ENCODE measurements at regions not wholly inside any gene's neighbourhood (a gene's known extent, or its start where the extent isn't known, plus 50 kb on each side); places are given as distances from the start of the nearest gene placed in this dataset.
"Not testable (repeated sequence)": the region's sequence is repeated elsewhere in the genome, so short reads cannot be mapped to it uniquely, and the experiment has no call there.

DNA sequence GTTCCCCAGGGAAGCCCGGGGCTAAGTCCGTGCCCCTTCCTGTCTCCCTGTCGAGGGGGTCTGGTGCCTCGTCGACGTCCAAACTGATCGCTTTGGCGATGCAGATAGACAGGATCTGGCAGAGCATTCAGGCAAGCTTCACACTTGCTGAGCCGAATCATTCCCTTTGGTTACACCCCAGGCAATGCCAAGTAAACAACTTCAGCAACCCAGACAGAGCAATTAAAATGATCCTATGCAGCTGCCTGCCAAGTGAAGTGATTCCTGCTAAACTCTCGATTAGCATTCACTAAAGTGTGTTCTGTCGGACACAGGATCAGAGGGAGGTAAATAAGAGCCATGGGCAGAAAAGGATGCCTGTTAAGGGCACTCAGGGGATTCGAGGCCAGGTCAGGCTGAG lies 108.2 kb upstream of the RAB12 start:
- no peak for DNase-seq

DNA sequence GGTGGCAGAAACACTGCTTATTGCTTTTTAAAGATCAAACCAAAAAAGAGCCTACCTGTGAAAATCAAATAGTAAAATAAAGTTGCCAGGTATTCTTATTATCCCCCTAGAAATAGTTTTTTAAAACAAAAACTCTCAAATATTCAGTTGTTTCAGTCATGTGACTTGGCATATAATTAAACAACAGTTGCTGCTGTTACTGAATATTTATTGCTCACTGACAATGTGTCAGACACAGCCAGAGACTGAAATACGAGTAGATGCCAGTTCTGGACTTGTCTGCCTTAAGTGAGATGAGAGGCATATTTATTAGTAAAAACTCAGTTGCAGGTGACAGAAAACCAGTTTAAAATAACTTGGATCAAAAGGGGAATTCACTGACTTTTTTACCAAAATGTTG lies 106.0 kb upstream of the RAB12 start:
- no peak for DNase-seq

- DNase-seq: no peak
These were observed 104.8 kb upstream of the RAB12 start for GRCh38 chr18:8504424-8504823.

DNA sequence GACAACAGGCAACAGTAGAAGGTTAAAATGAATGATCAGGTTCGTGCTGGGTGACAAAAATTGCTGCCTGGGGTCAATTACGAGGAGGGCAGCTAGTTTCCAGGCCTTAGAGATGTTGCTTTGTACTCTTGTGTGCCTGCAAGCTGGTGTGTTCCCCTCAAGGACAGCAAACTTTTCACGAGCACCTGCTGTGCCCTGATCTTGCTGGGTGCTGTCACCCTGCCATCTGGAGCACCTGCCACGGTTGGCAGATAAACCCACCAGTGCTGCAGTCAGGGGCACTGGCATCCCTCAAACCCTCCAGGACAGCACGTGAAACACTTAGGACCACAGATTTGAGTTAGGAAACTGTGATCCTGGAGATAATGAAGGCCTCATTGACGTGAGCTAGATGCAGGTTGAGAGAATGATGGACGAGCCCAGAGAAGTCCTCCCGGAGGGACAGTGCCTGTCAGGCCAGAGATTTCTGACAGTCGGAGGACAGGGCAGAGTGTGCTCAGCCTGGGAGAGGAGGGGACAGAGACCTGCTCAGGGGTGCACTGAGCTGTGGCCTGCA lies 104.3 kb upstream of the RAB12 start:
- DNase-seq: no peak

DNA sequence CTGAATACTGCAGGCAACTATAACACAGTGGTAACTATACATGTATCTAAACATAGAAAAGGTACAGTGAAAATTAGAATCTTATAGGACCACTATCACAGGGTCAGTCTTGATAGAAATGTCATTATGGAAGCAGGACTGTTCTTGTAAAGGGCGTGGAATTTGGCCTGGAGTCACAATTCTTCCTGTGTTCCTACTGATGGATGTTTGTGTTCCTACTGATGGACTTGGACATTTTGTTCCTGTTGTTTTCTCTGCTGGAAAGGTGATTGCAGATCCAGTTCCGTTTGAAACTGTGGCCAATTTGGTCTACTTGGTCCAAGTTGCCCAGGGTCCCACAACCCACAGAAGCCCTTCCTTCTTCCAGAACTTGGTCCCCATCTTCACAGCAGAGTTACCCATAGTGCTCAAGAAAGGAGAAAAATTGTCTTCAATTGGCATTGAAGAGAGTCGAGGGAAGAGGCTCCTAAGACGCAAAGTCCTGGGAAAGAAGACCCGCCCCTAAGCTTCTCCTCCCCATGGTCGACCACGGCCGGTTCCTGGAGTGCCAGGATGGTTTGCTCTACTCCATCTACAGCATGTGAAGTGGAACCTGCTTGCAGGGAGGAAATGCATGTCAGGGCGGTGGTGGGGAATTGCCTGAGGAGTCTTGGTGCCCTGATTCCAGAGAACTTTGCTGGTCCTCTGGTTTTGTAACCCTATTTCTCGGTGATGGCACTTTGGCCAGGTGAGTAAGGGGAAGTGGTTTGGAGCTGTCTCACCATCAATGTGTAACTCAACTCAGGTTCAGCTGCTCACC lies 102.8 kb upstream of the RAB12 start:
- no peak for DNase-seq

DNA sequence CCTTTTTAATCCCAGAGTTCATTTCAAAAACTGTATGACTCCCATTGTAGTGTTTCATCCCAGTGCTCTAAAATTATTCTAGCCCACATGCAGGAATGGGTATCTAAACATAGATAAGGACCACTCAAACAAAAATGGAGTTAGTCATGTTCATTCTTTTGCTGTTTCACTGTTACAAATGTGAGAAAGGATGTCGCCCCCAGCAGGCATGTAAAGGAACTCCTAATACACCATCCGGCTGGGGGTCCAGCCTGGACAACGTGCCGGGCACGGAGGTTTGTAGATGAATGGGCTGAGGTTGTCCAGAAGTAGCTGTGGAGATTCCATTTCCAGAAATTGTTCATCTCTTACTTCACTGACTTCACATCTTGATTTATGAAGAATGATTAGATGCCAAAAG lies 101.9 kb upstream of the RAB12 start:
- DNase-seq: peak; percentile 31

- DNase-seq: no peak
These were observed 101.1 kb upstream of the RAB12 start for GRCh38 chr18:8507915-8508705.

DNA sequence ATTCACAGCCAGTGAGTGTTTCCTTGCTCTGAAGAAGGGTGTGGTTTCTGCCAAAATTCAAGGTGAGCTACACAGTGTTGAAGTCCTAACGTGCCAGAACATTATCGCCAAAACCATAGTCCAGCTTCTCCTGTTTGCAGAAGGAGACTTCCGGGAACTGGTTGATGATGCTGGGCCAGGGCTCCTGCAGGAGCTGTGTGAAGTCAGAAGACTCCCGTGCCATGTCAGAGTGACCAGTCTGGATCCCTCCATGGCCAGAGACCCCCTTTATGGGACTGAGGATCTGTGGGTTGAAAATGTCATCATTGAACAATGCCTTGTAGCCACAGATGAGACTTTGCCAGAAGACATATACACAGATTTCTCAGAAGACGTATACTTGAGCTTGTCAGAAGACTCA lies 96.0 kb upstream of the RAB12 start:
- no peak for DNase-seq

GRCh38 chr18:8514409-8514808 lies 94.8 kb upstream of the RAB12 start:
- DNase-seq: no peak

DNA sequence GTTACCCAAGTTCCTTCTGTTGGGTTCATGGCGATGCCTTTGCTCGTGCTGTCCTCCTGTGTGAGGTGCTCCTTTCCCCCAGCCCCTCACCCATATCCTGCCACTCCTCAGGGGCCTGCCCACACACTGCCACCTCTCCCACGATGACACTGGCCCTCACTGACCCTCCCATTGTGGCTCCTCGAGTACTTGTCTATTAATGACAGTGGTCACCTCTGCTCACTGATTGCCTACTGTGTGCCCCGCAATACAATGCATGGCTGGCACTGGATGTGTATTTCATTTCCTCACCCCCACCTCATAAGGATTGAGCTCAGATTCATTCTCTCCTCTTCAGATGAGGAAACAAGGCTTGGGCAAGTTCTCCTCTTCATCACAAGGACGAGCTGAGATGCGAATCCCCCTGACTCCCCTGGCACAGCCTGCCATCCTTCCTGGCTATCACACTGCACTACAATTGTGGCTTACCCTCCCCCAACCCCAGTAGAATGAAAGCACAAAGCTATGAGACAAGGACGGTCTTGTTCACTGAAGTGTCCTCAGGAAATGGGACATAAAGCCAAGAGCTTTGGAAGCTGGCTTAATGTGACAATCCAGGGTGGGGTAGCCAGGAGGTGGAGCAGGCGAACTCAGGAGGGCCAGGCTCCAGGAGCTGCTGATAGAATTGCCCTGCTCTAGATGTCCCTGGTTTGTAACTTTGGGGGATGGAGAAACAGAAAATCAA lies 93.9 kb upstream of the RAB12 start:
- no peak for DNase-seq

- DNase-seq: no peak
These were observed 92.6 kb upstream of the RAB12 start for GRCh38 chr18:8516371-8517250.

GRCh38 chr18:8517276-8517675 lies 92.0 kb upstream of the RAB12 start:
- no peak for DNase-seq

GRCh38 chr18:8519102-8519501 lies 90.1 kb upstream of the RAB12 start:
- DNase-seq: no peak

DNA sequence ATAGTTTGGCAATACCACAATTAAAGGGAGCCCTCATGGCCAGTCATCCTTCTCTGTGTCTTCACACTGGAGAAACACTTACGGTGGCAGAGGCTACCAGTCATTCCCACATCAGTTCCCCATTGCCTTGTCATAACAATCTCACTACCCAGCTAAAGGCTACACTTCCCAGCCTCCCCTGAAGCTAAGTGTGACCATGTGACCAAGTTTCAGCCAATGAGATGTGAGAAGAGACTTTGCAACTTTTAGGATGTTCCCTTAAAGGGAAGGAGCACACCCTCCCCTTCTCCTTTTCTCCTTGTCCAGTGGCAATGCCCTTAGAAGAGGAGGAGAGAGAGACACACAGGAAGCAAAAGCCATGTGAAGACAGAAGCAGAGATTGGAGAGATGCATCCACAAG lies 89.0 kb upstream of the RAB12 start:
- no peak for DNase-seq

DNA sequence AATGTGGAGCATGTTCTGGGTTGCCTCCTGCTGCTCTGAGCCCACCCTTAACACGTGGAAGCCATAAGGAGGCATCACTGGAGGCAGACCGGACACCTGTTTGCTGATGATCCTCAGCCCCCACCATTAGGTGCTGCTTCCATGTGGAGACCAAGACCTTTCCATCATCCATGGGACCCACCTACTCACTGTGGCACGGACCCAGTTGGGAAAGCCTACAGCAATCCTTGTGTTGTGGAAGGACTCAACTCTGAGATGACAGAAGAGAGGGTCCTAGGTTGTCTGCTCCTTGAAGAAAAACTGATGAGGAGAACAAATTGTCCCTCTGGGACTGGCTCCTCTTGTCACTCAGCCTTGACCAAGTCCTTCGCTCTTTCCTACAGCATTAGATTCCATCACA lies 86.5 kb upstream of the RAB12 start:
- no peak for DNase-seq

DNA sequence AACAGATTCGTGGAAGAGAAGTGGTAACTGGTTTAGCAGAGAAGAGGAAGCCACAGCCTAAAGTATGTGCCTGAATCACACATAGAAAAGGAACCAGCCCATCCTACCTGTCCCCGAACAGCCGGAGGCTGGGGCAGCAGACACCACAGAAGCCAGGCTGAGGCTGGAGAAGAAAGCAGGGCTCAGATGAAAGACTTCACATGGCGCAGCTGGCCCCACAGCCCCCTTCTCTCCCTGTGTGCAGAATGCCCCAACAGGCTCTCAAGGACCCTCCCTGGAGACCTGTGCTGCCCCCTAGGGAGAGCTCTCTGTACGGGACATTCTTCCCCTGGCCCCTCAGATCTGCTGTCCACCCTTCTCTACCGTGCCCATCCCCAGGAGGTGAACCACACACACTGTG lies 83.5 kb upstream of the RAB12 start:
- peak; percentile 47 for DNase-seq

DNA sequence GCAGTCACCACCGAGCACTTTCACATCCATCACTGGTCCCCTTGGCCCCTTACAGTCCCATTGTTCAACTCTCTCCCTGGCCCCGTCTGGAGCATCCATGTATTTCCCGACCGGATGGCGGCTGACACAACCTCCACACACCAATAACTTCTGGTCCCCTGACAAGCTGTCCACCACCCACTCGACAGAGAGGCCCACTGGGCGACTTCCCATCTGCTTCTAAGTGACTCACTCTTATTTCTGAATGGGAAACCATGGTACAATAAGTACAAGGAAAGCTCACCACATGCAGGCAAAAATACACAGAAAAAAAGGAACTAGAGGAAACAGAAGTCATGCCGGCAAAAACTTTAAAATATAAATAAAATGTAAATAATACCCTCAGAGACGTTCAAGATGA lies 82.9 kb upstream of the RAB12 start:
- peak; percentile 56 for DNase-seq

DNA sequence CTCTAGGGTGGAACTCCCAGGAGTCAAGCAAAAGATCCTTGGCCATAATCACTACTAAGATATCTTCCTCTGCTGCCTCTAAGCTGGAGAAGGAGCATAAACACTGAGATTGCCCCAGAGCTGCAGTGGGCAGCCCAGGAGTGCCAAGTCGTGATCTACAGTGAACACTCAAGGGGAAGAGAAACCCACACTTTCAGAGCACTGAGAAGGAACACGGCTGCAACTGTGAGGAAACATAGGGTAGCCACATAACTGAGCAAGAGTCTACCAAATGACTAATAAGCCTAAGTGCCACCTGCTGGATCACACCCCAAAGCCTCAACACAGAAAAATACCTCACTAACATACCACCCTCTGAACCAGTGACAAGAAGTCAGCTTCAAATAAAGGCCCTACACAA lies 79.6 kb upstream of the RAB12 start:
- DNase-seq: no peak

- not testable (repeated sequence) for DNase-seq
These were observed 78.2 kb upstream of the RAB12 start for GRCh38 chr18:8531084-8531483.

DNA sequence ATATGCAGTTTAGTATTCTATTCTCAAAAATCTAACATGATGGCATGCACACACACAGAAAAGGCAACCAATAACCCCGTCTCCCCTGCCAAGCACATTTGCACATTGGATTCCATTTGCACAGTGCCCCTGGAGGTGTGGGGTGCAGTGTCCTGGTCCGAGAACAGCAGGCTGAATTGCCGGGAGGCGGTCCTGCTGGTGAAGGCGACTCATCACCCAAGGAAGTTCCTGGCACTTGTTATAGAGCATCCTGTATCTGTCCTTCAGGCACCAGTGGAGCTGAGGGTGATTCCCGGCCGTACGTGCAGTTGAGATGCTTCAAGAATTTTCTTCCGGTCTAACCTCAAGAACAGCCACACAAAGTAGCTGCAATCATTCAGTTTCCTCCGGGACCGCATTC lies 73.0 kb upstream of the RAB12 start:
- no peak for DNase-seq

DNA sequence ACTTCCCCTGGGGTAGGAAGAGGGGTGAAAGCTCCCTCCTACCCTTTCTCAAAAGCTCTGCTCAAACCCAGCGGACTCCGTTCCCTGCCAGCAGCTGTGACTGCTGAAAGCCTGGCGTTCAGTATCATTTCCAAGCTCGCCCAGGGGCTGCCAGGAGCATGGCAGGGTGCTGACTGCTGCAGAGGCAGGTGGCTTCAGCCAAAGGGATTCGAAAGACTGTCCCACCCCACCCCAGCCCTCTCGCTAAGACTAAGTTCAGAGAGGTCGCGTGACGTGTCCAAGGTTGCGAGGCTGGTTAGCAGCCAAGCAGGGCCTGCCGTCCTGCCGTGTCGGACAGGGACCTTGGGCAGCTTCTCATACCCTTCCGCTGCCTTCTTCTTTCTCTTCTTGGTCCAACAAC lies 72.3 kb upstream of the RAB12 start:
- no peak for DNase-seq

DNA sequence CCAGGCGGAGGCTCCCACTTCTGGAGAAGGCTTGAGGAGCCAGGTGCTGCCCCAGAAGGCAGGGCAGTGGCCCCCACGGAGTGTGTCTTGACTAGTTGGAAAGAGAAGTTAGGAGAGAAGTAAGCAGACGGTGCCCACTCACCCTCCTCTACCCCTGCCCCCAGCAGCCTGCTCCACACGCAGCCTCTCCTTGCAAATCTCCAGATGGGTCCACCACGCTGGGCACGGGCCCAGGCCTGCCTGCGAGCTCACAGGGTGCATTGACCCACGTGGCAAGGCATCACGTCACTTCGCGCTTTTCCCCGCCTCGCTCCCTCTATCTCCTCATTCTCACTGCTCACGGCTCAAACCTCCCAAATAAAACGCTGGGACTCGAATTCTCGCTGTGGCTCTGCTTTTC lies 71.8 kb upstream of the RAB12 start:
- DNase-seq: no peak

DNA sequence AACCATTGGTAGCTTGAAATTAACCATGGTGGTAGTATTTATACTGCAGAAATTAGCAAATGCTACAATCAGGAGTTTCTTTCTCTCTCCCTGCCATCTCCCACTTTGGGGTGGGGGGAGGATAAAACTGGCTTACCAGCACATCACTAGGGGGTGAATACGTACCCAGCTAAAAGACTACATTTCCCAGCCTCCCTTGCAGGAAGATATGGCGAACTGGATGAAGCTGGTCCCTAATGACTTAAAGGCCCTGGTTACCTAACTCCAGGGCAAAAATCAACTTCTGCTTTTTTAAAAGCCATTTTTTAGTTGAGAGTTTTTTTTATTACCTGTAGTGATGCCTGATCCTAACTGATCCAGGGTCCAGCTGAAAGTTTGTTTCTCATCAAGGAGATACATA lies 70.3 kb upstream of the RAB12 start:
- DNase-seq: peak; percentile 67

All from OCI-M1 (cell line).